Right ventricle myocardium inferior (tissue), 1 donor: ENCODE measurements at regions not wholly inside any gene's neighbourhood (a gene's known extent, or its start where the extent isn't known, plus 50 kb on each side); places are given as distances from the start of the nearest gene placed in this dataset.
"Not testable (repeated sequence)": the region's sequence is repeated elsewhere in the genome, so short reads cannot be mapped to it uniquely, and the experiment has no call there.

Experiments
- ATAC-seq: fragments of 200-7000 bp; cut with Tn5 transposase; one replicate; pipeline ENCODE4 v1.9.1; 2020; ENCODE audit warnings: mild to moderate bottlenecking, moderate library complexity
- DNase-seq: peaks from one replicate; pipeline ENCODE4 v3.0.0; 2021; ENCODE audit errors: missing footprints
- intact Hi-C: fragments of 100-400 bp; cut with DNase I; formaldehyde crosslinking; loops from one replicate; pipeline ENCODE4 v1.11.0; 2022
- donor health status: DM: no; HTN: yes; CAD: no; lungs with severe emphysema.

DNA sequence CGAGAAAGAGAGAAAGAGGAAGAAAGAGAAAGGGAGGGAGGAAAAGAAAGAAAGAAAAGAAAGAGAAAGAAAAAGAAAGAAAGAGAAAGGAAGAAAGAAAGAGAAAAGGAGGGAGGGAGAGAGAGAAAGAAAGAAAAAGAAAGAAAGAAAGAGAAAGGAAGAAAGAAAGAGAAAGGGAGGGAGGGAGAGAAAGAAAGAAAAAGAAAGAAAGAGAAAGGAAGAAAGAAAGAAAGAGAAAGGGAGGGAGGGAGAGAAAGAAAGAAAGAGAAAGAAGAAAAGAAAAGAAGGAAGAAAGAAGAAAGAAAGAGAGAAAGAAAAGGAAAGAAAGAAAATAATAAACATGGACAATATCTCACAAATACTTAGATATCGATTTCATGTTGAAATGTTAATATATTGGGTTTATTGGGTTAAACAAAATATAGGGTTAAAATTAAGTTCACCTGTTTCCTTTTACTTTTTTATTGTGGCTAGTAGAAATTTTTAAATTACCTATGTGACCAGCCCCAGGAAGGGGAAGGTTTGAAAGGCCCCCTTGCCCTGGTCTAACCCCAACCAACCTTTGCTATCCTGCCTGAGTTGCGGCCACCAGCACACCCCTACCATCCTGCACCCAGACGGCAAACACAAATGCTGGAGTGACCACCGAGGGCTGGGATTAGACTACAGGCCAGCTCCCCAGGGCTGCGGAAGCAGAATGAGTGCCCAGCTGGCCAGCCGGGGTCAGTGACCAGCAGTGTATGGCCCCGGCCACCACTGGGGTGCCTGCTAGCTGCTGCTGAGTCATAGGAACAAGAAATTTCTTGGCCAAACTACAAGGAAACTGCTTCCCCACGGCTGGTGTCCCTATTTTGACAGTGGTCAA is 81.0 kb upstream of the FGF3 start:
- intact Hi-C loops = no loop called here
- no peak for DNase-seq
- ATAC-seq = no peak

DNA sequence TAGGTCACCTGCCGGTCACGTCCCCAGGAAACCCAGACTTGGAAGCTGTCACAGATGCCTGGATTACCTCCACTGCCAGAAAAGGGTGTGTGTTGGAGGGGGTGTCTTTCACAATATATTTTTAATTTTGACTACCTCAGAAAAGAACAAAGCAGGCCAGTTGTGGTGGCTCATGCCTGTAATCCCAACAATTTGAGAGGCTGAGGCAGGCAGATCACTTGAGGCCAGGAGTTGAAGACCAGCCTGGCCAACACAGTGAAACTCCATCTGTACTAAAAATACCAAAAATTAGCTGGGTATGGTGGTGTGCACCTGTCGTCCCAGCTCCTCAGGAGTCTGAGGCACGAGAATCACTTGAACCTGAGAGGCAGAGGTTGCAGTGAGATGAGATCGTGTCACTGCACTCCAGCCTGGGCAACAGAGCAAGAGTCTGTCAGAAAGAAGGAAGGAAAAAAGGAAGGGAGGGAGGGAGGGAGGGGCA is 81.6 kb upstream of the FGF3 start:
- intact Hi-C loops, DNase-seq, ATAC-seq: not testable (repeated sequence)

DNA sequence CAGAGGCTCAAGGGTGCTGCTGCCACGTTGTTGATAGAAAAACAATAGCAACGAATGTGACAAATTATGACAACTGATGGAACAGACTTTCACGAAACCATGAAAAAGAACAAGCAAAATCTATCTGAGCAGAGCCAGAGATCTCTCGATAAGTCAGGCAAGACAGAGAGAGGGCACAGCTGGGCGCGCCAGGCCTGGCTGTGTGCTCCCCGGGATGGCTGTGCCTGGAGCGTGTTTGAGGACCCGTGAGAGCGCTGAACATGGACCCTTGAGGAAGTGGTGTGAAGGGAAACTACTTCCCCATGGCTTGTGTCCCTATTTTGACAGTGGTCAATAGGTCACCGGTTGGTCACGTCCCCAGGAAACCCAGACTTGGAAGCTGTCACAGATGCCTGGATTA is 83.1 kb upstream of the FGF3 start:
- intact Hi-C loops = no loop called here
- ATAC-seq (no peak), DNase-seq (no peak)

DNA sequence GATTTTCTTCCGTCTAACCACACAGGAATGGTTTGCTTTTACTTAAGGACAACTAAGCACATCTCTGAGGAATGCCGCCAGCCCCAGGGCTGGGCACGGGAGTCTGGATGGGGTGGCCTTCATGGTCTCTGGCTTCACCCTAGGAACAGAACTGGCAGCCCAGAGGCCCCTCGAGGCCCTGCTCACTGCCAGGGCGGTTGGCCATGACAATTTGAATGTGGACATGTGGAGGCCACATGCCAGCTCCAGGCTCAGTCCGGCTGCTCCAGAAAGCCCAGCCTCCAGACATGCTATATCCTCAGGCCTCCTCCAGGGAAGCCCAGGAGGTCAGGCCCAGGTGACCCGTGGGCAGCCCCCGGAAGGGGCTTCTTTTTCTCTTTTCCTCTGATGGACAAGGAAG is 84.0 kb upstream of the FGF3 start:
- ATAC-seq = no peak
- intact Hi-C loops = no loop called here
- DNase-seq = no peak

DNA sequence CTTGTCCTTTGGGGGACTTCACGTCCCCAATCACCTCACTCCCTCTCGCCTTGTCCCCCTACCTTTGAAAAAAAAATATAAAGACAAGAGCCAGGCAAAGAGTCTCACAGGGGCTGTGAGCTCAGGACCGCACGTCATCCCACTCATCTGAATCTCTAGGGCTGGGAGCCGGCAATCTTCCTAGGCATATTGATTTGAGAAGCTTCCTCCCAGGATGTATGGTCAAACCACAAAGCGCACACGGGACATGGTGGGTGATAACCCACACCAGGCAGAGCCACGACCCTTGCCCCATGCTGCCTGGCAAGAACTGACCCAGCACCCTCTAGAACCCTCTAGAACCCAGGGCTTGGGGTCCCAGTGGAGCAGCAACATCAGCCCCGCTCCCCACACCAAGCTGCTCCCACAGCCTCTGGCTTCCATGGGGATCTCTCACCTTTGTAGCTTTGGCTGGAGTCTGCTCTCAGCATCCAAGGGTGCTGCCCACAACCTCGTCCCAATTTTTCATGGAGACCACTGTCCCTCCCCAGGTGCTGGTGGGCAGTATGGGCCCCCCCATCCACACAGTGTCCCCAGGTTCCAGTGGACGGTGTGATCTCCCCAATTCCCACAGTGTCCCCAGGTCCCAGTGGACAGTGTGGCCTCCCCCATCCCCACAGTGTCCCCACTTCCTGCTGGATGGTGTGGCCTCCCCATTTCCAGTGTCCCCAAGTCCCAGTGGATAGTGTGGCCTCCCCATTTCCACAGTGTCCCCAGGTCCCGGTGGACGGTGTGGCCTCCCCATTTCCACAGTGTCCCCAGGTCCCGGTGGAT is 85.2 kb upstream of the FGF3 start:
- ATAC-seq (no peak), DNase-seq (no peak)

DNA sequence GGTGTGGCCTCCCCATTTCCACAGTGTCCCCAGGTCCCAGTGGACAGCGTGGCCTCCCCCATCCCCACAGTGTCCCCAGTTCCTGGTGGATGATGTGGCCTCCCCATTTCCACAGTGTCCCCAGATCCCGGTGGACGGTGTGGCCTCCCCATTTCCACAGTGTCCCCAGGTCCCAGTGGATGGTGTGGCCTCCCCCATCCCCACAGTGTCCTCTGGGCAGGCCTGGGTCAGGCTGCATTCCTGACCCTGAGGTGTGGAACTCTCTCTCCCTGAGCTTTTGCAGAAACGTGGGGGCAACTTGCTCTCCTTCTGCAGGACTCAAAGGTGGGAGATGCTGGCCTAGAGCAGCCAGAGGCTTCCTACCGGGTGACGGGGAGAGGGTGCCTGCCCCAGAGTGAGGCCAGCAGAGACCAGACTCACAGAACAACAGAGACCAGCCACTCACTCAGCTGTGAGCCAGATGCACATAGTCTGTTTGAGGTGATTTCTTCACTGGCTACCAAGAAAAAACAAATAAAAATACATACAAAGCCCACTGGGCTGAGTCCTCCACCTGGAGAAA is 85.8 kb upstream of the FGF3 start:
- no peak for ATAC-seq
- DNase-seq = no peak
- intact Hi-C loops = no loop called here

More for the DNA sequence above, 85.2 kb upstream of the FGF3 start:
- intact Hi-C loops = no loop called here

DNA sequence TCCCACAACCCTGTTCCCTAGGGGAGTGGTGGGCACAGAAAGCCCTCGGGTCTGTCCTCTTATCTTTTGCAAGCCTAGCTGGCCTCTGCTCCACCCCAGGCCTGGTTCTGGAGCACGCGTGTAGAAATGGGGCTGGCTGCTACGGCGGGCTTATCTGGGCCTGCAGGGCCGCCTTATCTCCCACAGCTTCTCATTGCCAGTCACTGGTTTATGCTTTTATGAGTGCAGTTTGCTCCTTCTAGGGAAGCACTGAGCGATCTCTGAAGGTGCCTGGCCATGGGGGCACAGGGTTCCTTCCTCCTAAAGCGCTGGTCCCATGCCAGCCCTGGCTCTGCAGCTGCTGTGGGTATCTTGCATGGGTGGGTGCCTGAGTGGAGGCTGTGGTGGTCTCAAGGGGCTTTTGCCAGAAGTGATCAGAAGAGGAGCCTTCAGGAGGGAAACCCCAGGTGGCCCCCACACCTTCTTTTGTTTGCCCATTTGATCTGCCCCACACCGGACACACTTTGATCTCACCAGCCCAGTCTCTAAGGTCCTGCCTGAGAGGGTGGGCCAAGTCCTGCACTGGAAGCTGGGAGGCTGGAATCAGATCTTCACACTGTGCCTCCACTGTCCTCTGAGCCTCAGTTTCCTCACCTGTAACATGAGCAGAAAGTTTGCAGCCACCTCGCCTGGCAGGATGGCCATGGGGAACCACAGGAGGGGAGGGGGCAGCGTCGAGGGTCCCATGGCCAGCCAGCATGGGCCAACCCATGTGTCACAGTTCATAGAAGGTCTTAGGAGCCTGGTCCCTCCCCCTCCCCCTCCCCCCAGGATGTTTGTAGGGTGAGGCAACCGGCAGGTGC is 86.6 kb upstream of the FGF3 start:
- no peak for DNase-seq
- ATAC-seq = no peak
- intact Hi-C loops = no loop called here

DNA sequence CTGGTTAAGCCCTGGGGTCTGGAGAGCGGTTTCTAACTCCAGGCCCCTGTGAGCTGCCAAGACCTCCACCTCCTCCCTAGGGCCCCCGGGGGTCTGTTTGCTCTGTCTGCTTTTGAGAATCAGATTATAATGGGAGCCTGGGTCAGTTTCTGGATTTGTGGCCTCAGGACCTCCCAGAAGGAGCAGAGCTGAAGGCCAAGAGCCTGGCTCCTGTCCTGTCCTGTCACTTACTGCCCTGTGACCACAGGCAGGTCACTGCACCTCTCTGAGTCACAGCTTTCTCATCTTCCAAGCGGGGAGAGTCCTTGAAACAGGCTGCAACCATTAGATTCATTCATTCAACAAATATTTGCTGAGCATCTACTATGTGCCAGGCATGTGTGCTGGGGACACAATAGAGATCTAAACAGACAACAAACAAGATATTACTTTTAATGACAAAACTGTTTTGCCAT is 87.3 kb upstream of the FGF3 start:
- ATAC-seq (no peak), DNase-seq (no peak)
- intact Hi-C loops = no loop called here

DNA sequence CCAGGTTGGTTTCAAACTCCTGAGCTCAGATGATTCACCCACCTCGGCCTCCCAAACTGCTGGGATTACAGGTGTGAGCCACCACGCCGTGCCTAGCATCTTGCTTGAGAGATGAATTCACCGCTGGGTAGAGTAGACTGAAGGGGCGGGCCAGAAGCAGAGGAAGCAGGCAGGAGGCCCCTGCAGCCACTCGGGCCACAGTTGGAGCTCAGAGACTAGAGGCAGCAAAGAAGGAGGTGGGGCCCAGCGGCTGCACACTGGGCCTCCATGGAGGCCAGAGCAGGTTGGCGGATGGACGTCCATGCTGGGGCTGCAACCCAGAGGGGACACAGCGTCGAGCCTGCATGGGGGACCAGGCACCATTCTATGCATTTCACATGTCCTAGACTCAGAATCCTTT is 88.4 kb upstream of the FGF3 start:
- DNase-seq (no peak), ATAC-seq (no peak)
- intact Hi-C loops = no loop called here

DNA sequence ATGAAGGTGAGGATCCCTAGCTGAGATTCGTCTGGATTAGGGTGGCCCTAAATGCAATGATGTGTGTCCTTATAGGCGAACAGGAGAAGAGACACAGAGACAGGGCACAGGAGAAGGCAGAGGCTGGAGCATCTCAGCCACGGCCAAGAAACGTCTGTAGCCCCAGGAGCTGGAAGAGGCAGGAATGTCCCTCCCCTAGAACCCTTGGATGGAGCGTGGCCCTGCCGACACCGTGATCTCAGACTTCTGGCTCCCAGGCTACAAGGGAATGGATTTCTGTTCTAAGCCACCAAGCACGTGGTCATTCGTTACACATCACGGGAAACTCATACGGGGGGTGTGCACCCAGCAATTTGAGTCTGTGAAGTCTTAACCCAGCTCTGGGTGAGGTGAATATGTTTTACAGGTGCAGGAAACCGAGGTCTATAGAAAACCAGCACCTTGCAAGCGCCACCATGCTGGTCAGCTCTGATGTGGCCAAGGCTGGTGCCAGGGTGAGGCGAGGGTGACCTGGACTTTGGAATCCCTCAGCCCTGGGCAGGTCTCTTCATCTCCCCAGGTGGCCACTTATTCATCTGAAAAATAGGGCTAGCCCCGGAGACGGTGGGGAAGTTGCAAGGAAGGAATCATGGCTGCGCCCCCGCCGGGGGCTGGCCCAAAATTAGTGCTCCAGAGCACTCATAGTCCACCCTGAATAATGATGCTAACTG is 89.5 kb upstream of the FGF3 start:
- DNase-seq (no peak), ATAC-seq (no peak)
- intact Hi-C loops = no loop called here

DNA sequence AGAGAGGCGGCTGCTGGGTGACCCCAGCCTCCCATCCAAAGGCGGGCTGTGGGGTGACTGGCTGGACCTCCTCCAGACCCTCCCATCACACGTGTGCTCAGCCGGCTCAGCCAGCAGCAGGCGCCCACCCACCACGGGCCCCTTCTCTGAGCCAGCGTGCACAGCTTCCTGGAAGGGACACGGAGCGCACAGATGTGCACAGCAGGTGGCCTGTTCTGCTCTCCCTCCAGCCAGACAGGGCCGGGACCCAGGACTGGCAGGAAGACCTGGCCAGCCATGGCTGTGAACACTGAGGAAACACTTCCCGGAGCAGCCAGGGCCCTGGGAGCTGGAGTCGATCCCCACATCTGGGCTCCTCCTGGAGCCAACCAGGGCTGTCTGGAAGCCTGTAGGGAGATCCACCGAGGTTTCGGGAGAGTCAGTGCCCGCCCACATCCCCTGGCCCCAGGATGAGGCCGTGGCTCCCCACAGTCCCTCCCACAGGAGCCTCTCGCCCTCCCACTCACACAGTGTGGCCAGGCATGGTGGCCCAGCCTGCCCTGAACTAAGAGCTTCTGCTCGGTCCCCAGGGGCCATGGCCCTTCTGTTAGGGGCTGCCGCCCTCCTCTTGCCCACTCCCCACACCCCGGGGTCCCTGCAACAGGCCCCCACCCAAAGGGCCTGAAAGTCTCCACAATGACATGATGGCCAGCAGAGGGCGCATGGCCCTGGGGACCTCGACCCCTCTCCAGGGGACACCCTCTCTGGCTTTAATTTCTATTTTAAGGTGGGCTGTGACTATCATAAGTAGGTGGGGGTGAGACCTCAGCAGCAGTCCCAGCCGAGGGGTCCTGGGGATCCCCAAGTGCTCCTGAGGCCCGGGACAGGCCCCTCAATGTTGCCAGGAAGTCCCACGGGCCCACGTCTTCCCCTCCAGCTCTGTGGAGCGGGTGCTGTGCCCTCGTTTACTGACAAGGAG is 90.6 kb upstream of the FGF3 start:
- intact Hi-C loops = no loop called here
- ATAC-seq (peak; percentile 20), DNase-seq (no peak)

DNA sequence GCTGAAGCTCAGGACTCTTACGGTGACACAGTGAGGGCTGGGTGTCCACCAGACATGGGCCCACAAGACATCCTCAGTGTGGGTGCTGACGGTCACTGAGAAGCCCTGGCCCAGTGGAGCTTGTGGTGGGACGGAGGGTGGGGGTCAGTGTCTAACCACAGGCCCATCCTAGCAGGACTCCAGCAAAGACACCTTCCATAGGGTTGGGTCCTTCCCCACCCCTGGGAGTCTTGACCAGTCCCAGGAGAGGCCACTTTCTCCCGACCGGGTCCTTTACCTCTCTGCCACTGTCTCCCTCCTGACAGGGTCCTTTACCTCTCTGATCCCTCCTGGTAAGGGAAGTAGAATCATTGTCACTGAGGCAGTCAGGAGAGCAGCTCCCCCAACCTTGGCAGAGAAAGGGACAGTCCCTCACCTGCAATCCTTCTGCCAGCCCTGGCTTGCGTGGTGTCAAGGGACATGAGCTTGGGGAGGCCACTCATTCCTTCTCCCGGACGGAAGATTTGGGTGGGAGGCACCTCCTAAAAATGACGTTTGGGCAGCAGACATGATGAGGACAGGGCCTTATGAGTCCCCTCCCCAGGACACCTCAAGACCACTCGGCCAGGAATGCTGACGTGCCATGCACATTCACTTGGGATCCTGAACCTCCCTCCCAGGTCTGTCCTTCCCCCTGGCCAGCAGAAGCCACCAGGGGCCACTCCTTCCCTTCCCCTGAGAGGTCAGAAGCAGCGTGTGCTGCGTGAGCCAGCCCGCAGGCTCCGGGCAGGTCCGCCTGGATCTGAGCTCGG is 91.5 kb upstream of the FGF3 start:
- DNase-seq (no peak), ATAC-seq (no peak)
- intact Hi-C loops = no loop called here

DNA sequence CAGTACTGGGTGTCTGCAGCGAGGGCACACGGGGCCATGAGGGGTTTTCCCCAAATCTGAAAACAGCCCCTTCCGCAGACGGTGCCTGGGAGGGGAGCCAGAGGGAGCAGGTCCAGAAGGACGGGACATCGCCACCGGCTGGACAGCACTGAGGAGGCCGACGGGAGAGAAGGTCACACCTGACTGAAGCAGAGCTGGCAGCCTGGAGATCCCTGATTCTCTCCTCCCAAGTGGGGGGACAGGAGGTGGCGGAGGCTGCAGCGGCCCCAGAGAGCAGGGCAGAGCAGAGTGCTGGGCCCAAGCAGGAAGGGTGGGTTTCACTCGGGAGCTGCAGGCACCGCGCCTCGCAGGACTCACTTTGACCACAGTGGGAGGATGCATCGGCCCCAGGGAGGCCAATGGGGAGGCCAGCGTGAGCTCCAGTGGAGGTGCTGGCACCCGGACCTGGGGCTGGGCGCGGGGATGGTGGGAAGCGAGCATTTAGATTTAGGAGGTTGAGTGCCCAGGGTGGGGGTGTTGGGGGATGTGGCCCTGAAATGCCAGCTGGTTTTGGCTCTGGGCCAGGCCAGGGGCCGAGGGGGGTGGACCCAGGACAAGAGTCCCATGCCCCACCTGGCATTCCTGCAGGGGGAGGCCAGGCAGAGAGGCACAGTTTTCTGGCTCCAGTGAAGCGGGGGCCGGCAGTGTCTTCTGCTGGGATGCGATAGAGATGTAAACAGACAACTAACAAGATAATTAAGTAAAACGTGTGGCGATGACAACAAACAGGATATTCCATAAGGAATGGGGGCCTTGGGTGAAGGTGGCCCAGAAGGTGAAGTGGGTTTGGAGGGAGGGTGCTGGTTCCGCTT is 92.3 kb upstream of the FGF3 start:
- intact Hi-C loops = no loop called here
- DNase-seq = no peak
- ATAC-seq = no peak

DNA sequence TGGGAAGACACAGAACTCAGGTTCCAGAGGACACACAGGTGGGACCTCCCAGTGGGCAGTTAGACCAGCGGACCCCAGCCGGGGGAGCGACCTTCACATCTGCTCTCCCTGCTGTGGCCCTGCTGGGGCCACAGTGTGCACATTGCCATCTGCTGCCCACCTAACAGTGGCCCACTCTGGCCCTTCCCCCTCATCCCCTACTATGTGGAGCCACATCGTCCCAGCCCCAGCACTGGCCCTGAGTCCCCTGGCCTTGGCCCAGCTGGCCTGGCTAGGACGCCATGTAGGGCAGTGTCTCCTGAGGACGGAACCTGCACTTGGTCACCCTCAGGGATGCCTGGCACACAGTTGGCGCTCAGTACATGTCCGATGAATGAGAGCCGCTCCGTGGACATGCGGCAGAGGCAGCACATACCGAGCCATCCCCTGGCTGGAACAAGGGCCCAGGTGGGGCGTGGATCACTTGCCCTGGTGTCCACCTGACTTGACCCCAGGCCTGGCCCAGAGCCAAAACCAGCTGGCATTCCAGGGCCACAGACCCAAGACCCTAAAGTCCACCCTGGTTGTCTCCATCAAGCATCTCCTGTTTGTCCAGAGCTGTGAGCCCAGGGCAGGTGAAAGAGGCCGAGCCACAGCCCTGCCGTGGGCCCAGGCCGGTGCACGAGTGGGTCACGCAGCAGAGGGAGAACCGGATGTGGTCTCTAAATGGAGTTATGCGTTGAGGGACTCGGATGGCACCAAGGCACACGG is 93.1 kb upstream of the FGF3 start:
- ATAC-seq = no peak
- intact Hi-C loops = no loop called here
- no peak for DNase-seq

DNA sequence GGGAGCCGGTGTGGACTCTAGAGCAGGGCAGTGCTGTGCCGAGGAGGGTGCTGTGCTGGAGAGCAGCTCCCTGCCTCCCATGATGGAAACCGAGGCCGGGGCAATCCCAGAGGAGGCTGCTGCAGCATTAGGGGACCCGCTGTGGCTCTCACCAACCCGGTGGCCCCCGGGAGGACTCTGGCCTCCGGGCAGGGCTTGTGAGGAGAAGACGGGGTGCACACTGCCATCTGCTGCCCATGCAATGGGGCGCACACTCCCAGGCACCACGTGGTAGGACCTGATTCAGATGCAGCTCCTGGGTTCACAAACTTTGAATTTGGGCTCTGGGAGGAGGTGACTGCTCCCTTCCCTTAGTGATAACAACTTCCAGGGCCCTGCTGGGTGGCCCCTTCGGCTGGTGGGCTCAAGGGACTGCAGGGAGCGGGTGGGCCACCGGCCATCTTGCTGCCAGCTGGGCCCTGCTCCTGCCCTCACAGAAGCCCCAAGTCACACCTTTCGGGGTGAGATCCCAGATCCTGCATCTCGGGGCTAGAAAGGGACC is 93.8 kb upstream of the FGF3 start:
- no peak for ATAC-seq
- no peak for DNase-seq
- intact Hi-C loops = no loop called here
